Natural killer cell treated with Interleukin-12 subunit alpha and Interleukin-12 subunit beta and Interleukin-15 and Interleukin-18, amount 100 ng/mL, for 72 hours (primary cell): ENCODE measurements at regions not wholly inside any gene's neighbourhood (a gene's known extent, or its start where the extent isn't known, plus 50 kb on each side); places are given as distances from the start of the nearest gene placed in this dataset.

ENCODE experiments used
- ATAC-seq, 2 donors: fragments of 150-1000 bp; cut with Tn5 transposase in 1 of 2; sonication (Bioruptor Pico), chemical (Tn5 transposase) in 1 of 2; 2 replicates each; pipeline ENCODE4 v1.10.0; 2021
- DNase-seq: peaks from one replicate; pipeline ENCODE4 v3.0.0; 2022; ENCODE audit warnings: low spot score
- H3K27ac Mint-ChIP-seq, 2 donors: 1 replicate in 1 of 2; 2 replicates in 1 of 2; pipeline ENCODE4 v1.8.0; 2022; ENCODE audit warnings: mixed read lengths in 2 of 2, mild to moderate bottlenecking in 1 of 2, moderate library complexity in 1 of 2
- H3K27me3 Mint-ChIP-seq, 2 donors: 1 replicate in 1 of 2; 2 replicates in 1 of 2; pipeline ENCODE4 v1.8.0; 2022; ENCODE audit warnings: mixed read lengths in 2 of 2
- H3K36me3 Mint-ChIP-seq: one replicate; pipeline ENCODE4 v1.8.0; 2022; ENCODE audit warnings: mixed read lengths
- H3K4me1 Mint-ChIP-seq, 2 donors: 1 replicate in 1 of 2; 2 replicates in 1 of 2; pipeline ENCODE4 v1.8.0; 2022; ENCODE audit warnings: low read depth in 2 of 2, mixed read lengths in 2 of 2, mild to moderate bottlenecking in 1 of 2
- H3K4me3 Mint-ChIP-seq: one replicate; pipeline ENCODE4 v1.8.0; 2022; ENCODE audit warnings: mixed read lengths
- H3K9me3 Mint-ChIP-seq: 2 replicates; pipeline ENCODE4 v1.8.0; 2022; ENCODE audit warnings: mixed read lengths

DNA sequence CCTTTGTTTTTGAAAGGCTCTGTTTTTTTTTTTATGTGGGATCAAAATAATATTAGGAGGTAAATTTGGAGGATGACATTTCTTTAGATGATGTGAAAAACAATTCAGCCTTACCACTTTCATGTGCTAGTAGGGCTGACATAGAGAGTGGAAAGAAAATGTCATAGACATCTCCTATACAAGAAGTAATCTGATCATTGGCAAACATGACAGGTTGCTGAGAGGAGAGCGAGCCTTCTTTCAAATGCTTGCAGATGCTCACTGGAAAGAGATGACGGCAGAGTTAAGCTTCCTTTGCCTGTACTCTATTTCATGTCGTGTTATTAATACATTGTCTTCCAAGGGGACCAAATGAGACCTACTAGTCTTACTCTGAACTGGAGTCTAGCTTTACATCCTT, 160.1 kb upstream of the DAP start:
- DNase-seq, result no peak
- no peak for ATAC-seq
- Mint-ChIP-seq H3K4me3 (no peak overlapping the region), H3K9me3 (no peaks in the 10 kb centered on the region), H3K27me3 (peaks cover 8 to 29% of the 10 kb centered on the region in 2 donors), H3K4me1 (no peaks in the 10 kb centered on the region), H3K36me3 (no peaks in the 10 kb centered on the region), H3K27ac (no peak overlapping the region)

DNA sequence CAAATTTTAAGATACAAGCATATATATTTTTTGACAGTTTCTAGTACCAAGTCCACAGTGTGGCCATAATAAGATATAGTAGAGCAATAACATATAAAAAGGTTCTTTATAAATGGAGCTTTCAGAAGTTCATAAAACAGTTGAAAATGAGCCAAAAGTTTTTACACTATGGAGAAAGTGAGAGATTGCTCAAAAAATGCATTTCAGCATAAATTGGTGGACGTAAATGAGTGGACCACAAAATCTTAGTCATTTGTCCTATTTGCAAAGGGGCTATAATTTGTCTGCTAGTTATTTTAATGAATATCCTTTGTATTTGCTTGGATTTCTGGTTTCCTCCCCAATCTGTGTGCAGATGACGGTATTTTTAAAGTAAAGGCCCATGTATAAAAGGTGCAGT, 159.4 kb upstream of the DAP start:
- H3K4me3 Mint-ChIP-seq, result no peak overlapping the region
- DNase-seq (no peak), ATAC-seq (no peak)
- H3K4me1 Mint-ChIP-seq, result no peaks in the 10 kb centered on the region
- H3K36me3 Mint-ChIP-seq, result no peaks in the 10 kb centered on the region
- peaks cover 8 to 31% of the 10 kb centered on the region in 2 donors for H3K27me3 Mint-ChIP-seq
- H3K9me3 Mint-ChIP-seq, result no peaks in the 10 kb centered on the region
- no peak overlapping the region for H3K27ac Mint-ChIP-seq

DNA sequence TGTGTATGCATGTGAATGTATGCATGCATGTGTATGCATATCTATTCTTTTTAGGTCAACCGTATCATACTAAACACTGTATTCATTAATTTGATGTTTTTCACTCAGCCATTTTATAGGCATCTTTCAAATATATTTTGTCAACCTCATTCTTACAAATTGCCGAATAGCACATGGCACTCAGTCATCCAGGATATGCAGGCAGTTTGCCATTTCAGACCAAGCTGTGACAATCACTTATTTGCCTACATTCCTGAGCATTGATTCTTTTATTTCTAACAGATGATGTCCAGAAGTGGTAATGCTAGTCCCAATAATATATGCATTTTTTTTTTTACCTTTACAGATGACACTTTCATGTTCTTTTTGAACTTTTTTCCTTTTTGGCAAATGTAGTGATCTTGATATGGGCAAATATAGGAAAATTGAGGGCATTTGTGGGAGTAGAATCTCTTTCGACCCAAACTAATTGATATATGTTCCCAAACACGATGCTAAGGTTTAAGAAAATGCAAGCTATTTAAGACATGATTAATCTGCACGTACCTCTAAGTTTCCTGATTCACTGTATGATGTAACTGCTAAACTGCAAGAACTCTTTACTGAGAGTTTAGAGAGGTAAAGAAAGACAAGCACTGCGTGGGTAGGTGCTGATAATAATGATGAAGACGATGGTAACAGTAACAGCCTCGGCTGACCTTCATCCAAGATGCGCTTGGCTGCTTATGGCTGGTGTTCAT, 153.9 kb upstream of the DAP start:
- peaks cover 17 to 47% of the 10 kb centered on the region in 2 donors for H3K27me3 Mint-ChIP-seq
- H3K4me1 Mint-ChIP-seq, result no peaks in the 10 kb centered on the region
- no peak overlapping the region for H3K27ac Mint-ChIP-seq
- no peak overlapping the region for H3K4me3 Mint-ChIP-seq
- ATAC-seq (no peak), DNase-seq (no peak)
- H3K9me3 Mint-ChIP-seq, result no peaks in the 10 kb centered on the region
- H3K36me3 Mint-ChIP-seq, result no peaks in the 10 kb centered on the region

DNA sequence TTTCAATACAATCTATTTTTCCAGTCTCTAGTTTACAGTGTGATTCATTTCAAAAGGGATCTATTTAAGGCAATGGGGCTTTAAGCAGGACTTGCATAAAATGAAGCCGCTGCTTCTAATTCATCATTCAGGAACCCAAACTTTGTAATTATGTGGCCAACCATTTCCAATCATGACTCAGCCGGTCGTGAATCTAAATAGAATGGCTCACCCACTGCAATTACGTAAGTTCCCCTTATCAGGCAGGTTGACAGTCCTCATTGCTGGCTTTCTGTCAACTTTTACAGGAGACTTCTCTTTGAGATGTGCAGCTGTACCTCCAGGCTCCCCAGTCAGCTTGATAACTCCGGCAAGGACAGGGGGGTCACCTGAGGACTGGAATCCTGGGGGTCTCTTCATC, 152.8 kb upstream of the DAP start:
- Mint-ChIP-seq H3K9me3 (no peaks in the 10 kb centered on the region), H3K4me1 (no peaks in the 10 kb centered on the region), H3K36me3 (no peaks in the 10 kb centered on the region), H3K27ac (no peak overlapping the region), H3K4me3 (no peak overlapping the region), H3K27me3 (peaks cover 17 to 37% of the 10 kb centered on the region in 2 donors)
- ATAC-seq (no peak), DNase-seq (no peak)

DNA sequence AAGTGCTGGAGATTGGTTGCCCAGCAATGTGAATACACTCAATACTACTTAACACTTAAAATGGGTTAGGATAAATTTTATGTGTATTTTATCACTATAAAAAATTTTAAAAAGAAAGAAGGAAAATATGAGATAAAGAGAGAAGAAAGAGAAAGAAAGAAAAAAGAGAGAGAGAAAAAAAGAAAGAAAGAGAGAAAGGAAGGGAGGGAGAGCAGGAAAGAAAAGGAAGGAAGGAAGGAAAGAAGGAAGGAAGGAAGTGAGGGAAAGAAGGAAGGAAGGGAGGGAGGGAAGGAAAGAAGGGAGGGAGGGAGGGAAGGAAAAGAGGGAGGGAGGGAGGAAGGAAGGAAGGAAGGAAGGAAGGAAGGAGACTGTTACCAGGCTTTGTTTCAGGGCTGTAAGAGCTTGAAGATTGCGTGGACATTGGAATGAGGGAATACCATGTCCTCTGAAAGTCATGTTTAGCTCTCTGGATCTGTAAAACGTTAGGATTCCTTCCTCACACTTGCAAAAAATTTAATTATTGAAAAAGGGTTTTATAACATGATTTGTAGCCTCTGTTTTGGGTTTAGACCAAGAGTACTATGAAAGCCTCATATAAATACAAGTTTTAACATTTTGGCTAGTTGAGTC, 152.3 kb upstream of the DAP start:
- Mint-ChIP-seq H3K36me3 (no peaks in the 10 kb centered on the region), H3K9me3 (no peaks in the 10 kb centered on the region), H3K4me1 (no peaks in the 10 kb centered on the region), H3K4me3 (no peak overlapping the region), H3K27me3 (peaks cover 14 to 37% of the 10 kb centered on the region in 2 donors), H3K27ac (no peak overlapping the region)
- ATAC-seq (no peak), DNase-seq (no peak)

DNA sequence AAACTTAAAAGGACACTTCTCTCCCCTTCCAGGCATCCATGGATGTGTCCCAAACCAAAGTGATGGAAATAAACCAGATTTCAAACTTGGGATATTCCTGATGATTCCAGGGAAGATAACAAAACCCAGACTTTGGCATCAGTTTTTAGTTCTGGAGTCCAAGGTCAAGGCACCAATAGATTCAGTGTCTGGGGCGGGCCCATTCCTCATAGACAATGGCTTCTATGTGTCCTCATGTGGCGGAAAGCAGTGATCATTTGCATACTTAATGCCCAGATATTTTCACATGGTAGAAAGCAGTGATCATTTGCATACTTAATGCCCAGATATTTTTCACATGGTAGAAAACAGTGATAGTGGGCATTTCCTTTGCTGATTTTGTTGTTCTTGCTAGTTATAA, 151.4 kb upstream of the DAP start:
- Mint-ChIP-seq H3K9me3 (no peaks in the 10 kb centered on the region), H3K27me3 (peaks cover 14 to 37% of the 10 kb centered on the region in 2 donors), H3K36me3 (no peaks in the 10 kb centered on the region), H3K27ac (no peak overlapping the region), H3K4me3 (no peak overlapping the region), H3K4me1 (no peaks in the 10 kb centered on the region)
- ATAC-seq (no peak), DNase-seq (no peak)

DNA sequence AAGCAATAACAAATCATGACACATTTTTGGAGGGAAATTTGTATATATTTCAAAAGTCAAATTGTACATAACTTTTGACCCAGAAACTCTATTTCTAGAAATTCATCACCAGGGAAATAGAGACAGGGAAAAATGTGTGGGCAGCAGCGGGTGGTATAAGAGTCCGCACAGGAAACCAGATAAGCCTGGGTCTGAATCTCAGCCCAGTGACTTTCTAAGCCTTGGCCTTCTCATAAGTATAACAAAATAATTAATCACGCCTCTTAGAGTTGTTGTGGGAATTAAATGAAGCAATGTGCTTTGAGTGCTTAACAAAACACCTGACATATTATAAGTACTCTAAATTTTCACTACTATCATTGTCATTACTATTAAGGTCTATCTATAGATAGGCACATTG, 149.2 kb upstream of the DAP start:
- H3K4me3 Mint-ChIP-seq, result no peak overlapping the region
- H3K4me1 Mint-ChIP-seq, result no peaks in the 10 kb centered on the region
- H3K27ac Mint-ChIP-seq, result no peak overlapping the region

DNA sequence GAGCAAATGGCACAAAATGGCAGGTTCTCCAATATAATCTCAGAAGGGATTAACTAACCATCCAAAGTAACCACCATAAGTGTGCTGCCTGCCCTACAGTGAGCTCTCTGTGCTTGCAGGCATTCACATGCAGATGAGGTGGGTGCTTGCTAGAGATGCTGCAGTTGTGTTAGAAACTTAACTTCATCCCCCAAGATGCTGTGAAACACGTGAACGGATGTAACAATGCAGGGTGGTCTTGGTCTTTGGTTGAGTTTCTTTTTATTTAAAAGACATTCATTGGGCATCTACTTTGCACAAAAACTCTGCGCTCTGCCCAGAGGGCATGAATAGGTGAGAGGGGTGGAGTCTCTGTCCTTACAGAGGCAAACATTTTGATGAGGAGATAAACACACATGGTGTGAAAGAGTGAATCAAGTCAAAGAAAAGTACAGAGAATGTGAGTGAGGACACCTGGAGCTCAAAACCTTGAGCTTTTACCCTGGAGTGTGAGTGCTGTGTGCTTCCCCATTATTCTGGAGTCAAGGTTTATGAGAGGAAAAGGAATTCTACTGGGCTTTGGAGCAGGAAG, 143.9 kb upstream of the DAP start:
- Mint-ChIP-seq H3K4me1 (no peaks in the 10 kb centered on the region), H3K4me3 (no peak overlapping the region), H3K27me3 (peaks cover 16 to 20% of the 10 kb centered on the region in 2 donors), H3K27ac (no peak overlapping the region), H3K36me3 (no peaks in the 10 kb centered on the region), H3K9me3 (no peaks in the 10 kb centered on the region)
- no peak for ATAC-seq
- no peak for DNase-seq

More for the DNA sequence above, 149.2 kb upstream of the DAP start:
- Mint-ChIP-seq H3K9me3 (no peaks in the 10 kb centered on the region), H3K36me3 (no peaks in the 10 kb centered on the region), H3K27me3 (peaks cover 16 to 29% of the 10 kb centered on the region in 2 donors)
- DNase-seq, result no peak
- no peak for ATAC-seq

DNA sequence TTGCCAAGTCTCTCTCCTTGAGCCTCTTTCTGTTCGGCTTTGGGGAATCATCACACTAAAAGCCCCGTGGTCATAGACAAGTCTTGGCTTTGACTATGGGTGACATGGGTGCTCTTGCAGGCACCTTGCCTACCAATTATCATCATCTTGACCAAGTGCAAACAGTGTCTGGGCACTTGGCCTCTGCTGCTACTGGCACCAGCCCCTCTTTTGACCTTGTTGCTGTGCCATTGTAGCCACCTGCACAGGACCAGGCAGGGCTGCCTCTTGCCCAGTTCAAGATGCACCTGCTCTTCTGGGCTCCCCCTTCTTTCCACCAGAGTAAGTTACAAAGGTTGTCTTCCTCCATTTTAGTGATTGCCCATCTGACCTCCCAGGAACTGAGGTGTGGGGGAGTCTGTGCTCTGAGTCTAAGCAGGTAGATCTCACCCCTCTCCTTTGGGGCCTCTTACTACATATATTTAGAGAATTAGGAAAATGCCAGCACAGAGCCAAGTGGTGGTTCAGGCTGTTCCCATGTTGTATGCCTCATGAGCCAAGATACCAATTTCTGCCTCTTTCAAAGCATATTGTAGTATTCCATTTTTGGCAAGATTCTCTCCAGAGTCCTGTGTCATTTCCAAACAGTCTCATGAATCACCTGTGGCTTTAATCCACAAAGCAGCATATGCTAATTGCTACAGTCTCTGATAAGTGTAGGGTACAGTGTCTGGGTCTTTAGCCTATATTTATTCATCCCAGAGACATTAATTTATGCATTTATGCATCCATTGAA, 142.9 kb upstream of the DAP start:
- no peak overlapping the region for H3K4me3 Mint-ChIP-seq
- no peaks in the 10 kb centered on the region for H3K9me3 Mint-ChIP-seq
- ATAC-seq (no peak), DNase-seq (no peak)
- H3K27me3 Mint-ChIP-seq, result peaks cover 16 to 24% of the 10 kb centered on the region in 2 donors
- no peaks in the 10 kb centered on the region for H3K36me3 Mint-ChIP-seq
- H3K27ac Mint-ChIP-seq, result no peak overlapping the region
- H3K4me1 Mint-ChIP-seq, result no peaks in the 10 kb centered on the region

DNA sequence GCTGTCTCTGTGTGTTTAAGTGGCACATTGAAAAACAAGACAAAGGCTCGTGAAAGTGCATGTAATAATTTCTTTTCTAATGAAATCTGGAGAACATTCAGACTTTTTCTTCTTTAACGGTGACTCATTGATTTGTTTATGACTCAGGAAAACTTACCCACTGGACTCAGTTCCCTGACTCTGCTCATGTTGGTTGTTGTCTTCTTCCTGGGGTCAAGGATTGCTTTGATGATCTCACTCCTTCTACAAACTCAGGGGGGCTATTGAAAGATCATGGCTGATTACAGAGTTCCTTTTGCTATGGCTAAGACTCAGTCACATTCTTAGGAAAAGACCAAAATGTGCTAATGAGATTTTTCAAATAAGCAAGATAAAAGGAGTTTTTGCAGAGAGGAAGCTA, 141.1 kb upstream of the DAP start:
- no peak for DNase-seq
- Mint-ChIP-seq H3K36me3 (no peaks in the 10 kb centered on the region), H3K9me3 (no peaks in the 10 kb centered on the region)

DNA sequence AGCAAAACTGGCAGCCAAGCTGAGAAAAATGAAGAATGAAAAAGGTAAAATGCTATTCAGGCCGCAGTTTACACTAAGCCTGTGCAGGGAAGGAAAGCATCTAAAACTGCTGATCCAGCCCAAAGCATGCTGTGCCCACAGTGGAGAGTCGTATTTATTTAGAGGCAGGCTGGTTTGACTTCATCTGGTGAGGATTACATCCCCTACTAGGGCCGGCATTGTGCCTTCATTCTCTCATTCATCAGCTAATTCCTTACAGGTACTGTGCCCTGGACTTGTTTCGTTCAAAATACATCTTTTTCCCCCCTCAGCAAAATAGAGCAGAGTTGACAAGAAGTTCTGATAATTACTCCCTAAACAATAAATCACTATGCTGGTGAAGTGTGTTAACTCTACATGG, 137.5 kb upstream of the DAP start:
- H3K4me1 Mint-ChIP-seq, result no peaks in the 10 kb centered on the region
- ATAC-seq, result no peak
- no peak overlapping the region for H3K4me3 Mint-ChIP-seq
- no peak overlapping the region for H3K27ac Mint-ChIP-seq
- no peaks in the 10 kb centered on the region for H3K36me3 Mint-ChIP-seq
- peaks cover 18 to 31% of the 10 kb centered on the region in 2 donors for H3K27me3 Mint-ChIP-seq
- no peak for DNase-seq
- no peaks in the 10 kb centered on the region for H3K9me3 Mint-ChIP-seq

More for the DNA sequence above, 141.1 kb upstream of the DAP start:
- H3K4me3 Mint-ChIP-seq, result no peak overlapping the region
- H3K27ac Mint-ChIP-seq, result no peak overlapping the region
- no peaks in the 10 kb centered on the region for H3K4me1 Mint-ChIP-seq
- H3K27me3 Mint-ChIP-seq, result peaks cover 24 to 31% of the 10 kb centered on the region in 2 donors
- no peak for ATAC-seq

DNA sequence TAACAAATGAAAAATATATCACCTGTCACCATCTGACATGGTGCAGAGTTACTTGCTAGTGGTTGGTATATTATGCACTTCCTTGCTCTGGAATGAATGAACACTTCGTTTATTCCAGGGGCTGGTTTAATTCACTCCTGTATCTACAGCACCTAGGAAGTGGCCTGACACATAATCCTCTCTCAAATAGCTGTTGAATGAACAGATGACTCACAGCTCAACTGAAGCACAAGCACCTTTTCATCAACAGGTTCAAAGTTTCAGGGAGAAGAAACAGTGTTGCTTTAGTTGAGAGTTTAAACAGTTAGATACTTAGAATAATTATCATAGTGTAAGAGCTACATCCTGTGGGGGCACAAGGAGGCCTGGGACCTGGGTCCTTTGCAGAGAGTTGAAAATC, 135.0 kb upstream of the DAP start:
- Mint-ChIP-seq H3K27me3 (peaks cover 14 to 29% of the 10 kb centered on the region in 2 donors), H3K36me3 (no peaks in the 10 kb centered on the region), H3K4me1 (no peaks in the 10 kb centered on the region), H3K4me3 (no peak overlapping the region), H3K27ac (no peak overlapping the region), H3K9me3 (no peaks in the 10 kb centered on the region)
- ATAC-seq (no peak), DNase-seq (no peak)

DNA sequence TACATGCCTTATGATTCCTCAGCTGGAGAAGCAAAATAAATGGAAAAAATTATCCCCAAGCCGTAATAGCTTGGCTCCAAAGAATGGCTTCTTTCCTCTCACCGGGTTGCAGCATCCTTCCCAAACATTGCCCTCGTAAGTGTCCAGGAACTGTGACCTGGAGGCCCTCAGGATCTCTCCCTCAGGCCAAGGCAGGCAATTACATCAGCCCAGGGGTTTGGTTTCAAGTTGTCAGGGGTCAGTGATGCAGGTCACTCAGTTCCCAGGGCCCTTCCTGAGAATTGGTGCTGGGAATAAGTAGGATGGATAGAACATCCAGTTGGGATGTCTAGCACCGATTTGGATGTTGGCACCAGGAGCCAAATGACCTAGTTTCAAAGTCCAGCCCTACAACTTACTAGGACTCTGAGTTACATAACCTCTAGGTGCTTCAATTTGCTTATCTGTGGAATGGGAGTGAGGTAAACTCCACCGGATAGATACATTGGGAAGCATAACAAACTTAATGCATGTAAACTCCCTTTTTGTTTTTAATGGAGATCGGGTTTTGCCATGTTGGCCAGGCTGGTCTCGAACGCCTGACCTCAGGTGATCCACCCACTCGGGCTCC, 133.5 kb upstream of the DAP start:
- Mint-ChIP-seq H3K27ac (no peak overlapping the region), H3K9me3 (no peaks in the 10 kb centered on the region), H3K4me3 (no peak overlapping the region), H3K36me3 (no peaks in the 10 kb centered on the region), H3K4me1 (no peaks in the 10 kb centered on the region), H3K27me3 (peaks cover 10 to 19% of the 10 kb centered on the region in 2 donors)
- ATAC-seq (no peak), DNase-seq (no peak)

DNA sequence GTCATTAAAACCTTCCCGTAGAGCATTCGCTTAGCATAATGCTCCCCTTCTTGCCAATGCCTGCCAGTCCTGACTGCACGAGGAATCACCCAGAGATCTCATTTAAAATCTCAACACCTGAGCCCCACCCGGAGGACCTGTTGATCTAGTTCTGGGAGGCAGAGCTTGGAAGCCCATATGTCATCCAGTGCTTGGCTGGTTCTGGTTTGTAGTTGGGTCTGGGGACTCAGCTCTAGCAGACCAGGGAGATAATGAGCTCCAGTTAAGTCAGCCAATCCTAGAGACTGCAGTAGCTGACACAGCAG, 131.8 kb upstream of the DAP start:
- H3K4me1 Mint-ChIP-seq, result no peaks in the 10 kb centered on the region
- ATAC-seq, result no peak
- no peak for DNase-seq
- no peaks in the 10 kb centered on the region for H3K9me3 Mint-ChIP-seq
- no peak overlapping the region for H3K4me3 Mint-ChIP-seq
- no peak overlapping the region for H3K27ac Mint-ChIP-seq
- H3K27me3 Mint-ChIP-seq, result peaks cover 9 to 23% of the 10 kb centered on the region in 2 donors
- H3K36me3 Mint-ChIP-seq, result no peaks in the 10 kb centered on the region
